Activated T-helper 2 cell treated with anti-CD3 and anti-CD28 coated beads, Interferon-gamma antibody, Interleukin-2, Interleukin-4, amounts not matched to agents 10 μg/mL and 5 μg/mL and 100 μg/mL, durations not matched to agents 14 hours and 24 hours and 36 hours (primary cell): ENCODE measurements at regions not wholly inside any gene's neighbourhood (a gene's known extent, or its start where the extent isn't known, plus 50 kb on each side); places are given as distances from the start of the nearest gene placed in this dataset.

ENCODE experiments used
- DNase-seq: peaks from one replicate; pipeline ENCODE4 v3.0.0; 2021; ENCODE audit warnings: low spot score
- H3K27ac Mint-ChIP-seq: one replicate; pipeline ENCODE4 v1.8.0; 2021; ENCODE audit warnings: mixed read lengths
- H3K27me3 Mint-ChIP-seq: one replicate; pipeline ENCODE4 v1.8.0; 2021; ENCODE audit warnings: low read depth, mixed read lengths
- H3K36me3 Mint-ChIP-seq: one replicate; pipeline ENCODE4 v1.8.0; 2021; ENCODE audit warnings: low read depth, mixed read lengths
- H3K4me1 Mint-ChIP-seq: one replicate; pipeline ENCODE4 v1.8.0; 2021; ENCODE audit warnings: low read depth, mixed read lengths
- H3K4me3 Mint-ChIP-seq: one replicate; pipeline ENCODE4 v1.8.0; 2021; ENCODE audit warnings: low read depth, mild to moderate bottlenecking, moderate library complexity, mixed read lengths
- H3K9me3 Mint-ChIP-seq: one replicate; pipeline ENCODE4 v1.8.0; 2021; ENCODE audit warnings: mixed read lengths
- intact Hi-C: fragments of 100-400 bp; cut with micrococcal nuclease; formaldehyde crosslinking; loops from one replicate; pipeline ENCODE4 v1.15.1; 2023

GRCh38 chr7:84328571-84328970 lies 134.0 kb upstream of the SEMA3A start:
- no peak for DNase-seq
- H3K4me1 Mint-ChIP-seq, result no peaks in the 10 kb centered on the region

GRCh38 chr7:84324136-84324630 lies 129.6 kb upstream of the SEMA3A start:
- H3K4me1 Mint-ChIP-seq, result no peaks in the 10 kb centered on the region
- no peaks in the 10 kb centered on the region for H3K36me3 Mint-ChIP-seq
- no peaks in the 10 kb centered on the region for H3K9me3 Mint-ChIP-seq
- intact Hi-C loops, result no loop called here
- no peak for DNase-seq
- no peaks in the 10 kb centered on the region for H3K27me3 Mint-ChIP-seq
- H3K4me3 Mint-ChIP-seq, result no peak overlapping the region
- H3K27ac Mint-ChIP-seq, result no peak overlapping the region

More at GRCh38 chr7:84328571-84328970, 134.0 kb upstream of the SEMA3A start:
- Mint-ChIP-seq H3K27me3 (no peaks in the 10 kb centered on the region), H3K36me3 (no peaks in the 10 kb centered on the region), H3K27ac (no peak overlapping the region), H3K9me3 (no peaks in the 10 kb centered on the region), H3K4me3 (no peak overlapping the region)
- intact Hi-C loops, result no loop called here

- intact Hi-C loops, result no loop called here
- no peak overlapping the region for H3K4me3 Mint-ChIP-seq
- H3K9me3 Mint-ChIP-seq, result no peaks in the 10 kb centered on the region
- H3K27me3 Mint-ChIP-seq, result no peaks in the 10 kb centered on the region
- no peak for DNase-seq
- H3K4me1 Mint-ChIP-seq, result no peaks in the 10 kb centered on the region
- H3K36me3 Mint-ChIP-seq, result no peaks in the 10 kb centered on the region
- H3K27ac Mint-ChIP-seq, result no peak overlapping the region
These were observed 122.9 kb upstream of the SEMA3A start for GRCh38 chr7:84317536-84317935.

- no peak overlapping the region for H3K4me3 Mint-ChIP-seq
- no peaks in the 10 kb centered on the region for H3K27me3 Mint-ChIP-seq
- intact Hi-C loops, result no loop called here
- no peak for DNase-seq
- H3K9me3 Mint-ChIP-seq, result no peaks in the 10 kb centered on the region
- H3K4me1 Mint-ChIP-seq, result no peaks in the 10 kb centered on the region
- H3K27ac Mint-ChIP-seq, result no peak overlapping the region
- no peaks in the 10 kb centered on the region for H3K36me3 Mint-ChIP-seq
These were observed 119.7 kb upstream of the SEMA3A start for GRCh38 chr7:84314263-84314662.

- intact Hi-C loops, result no loop called here
- Mint-ChIP-seq H3K36me3 (no peaks in the 10 kb centered on the region), H3K9me3 (no peaks in the 10 kb centered on the region), H3K27me3 (no peaks in the 10 kb centered on the region), H3K4me3 (no peak overlapping the region), H3K4me1 (no peaks in the 10 kb centered on the region), H3K27ac (no peak overlapping the region)
- no peak for DNase-seq
These were observed 109.8 kb upstream of the SEMA3A start for GRCh38 chr7:84304407-84304806.

GRCh38 chr7:84302949-84303348 lies 108.4 kb upstream of the SEMA3A start:
- intact Hi-C loops, result no loop called here
- H3K4me3 Mint-ChIP-seq, result no peak overlapping the region
- no peaks in the 10 kb centered on the region for H3K9me3 Mint-ChIP-seq
- no peaks in the 10 kb centered on the region for H3K36me3 Mint-ChIP-seq
- no peak for DNase-seq
- H3K27ac Mint-ChIP-seq, result no peak overlapping the region
- no peaks in the 10 kb centered on the region for H3K27me3 Mint-ChIP-seq
- no peaks in the 10 kb centered on the region for H3K4me1 Mint-ChIP-seq

GRCh38 chr7:84297616-84298015 lies 103.0 kb upstream of the SEMA3A start:
- no peak overlapping the region for H3K4me3 Mint-ChIP-seq
- no peaks in the 10 kb centered on the region for H3K27me3 Mint-ChIP-seq
- no peak overlapping the region for H3K27ac Mint-ChIP-seq
- H3K4me1 Mint-ChIP-seq, result no peaks in the 10 kb centered on the region
- intact Hi-C loops, result no loop called here
- no peaks in the 10 kb centered on the region for H3K9me3 Mint-ChIP-seq
- no peak for DNase-seq
- H3K36me3 Mint-ChIP-seq, result no peaks in the 10 kb centered on the region

GRCh38 chr7:84294847-84295455 lies 100.4 kb upstream of the SEMA3A start:
- Mint-ChIP-seq H3K27ac (no peak overlapping the region), H3K4me3 (no peak overlapping the region), H3K27me3 (no peaks in the 10 kb centered on the region), H3K9me3 (no peaks in the 10 kb centered on the region), H3K4me1 (no peaks in the 10 kb centered on the region), H3K36me3 (no peaks in the 10 kb centered on the region)
- intact Hi-C loops, result no loop called here
- no peak for DNase-seq

GRCh38 chr7:84294391-84294790 lies 99.8 kb upstream of the SEMA3A start:
- no peak overlapping the region for H3K4me3 Mint-ChIP-seq
- no peaks in the 10 kb centered on the region for H3K36me3 Mint-ChIP-seq
- intact Hi-C loops, result no loop called here
- H3K4me1 Mint-ChIP-seq, result no peaks in the 10 kb centered on the region
- H3K9me3 Mint-ChIP-seq, result no peaks in the 10 kb centered on the region
- DNase-seq, result no peak
- no peak overlapping the region for H3K27ac Mint-ChIP-seq
- no peaks in the 10 kb centered on the region for H3K27me3 Mint-ChIP-seq

GRCh38 chr7:84291756-84292155 lies 97.2 kb upstream of the SEMA3A start:
- Mint-ChIP-seq H3K9me3 (no peaks in the 10 kb centered on the region), H3K4me3 (no peak overlapping the region), H3K27ac (no peak overlapping the region), H3K36me3 (no peaks in the 10 kb centered on the region), H3K4me1 (no peaks in the 10 kb centered on the region), H3K27me3 (no peaks in the 10 kb centered on the region)
- intact Hi-C loops, result no loop called here
- no peak for DNase-seq

GRCh38 chr7:84283798-84284197 lies 89.2 kb upstream of the SEMA3A start:
- no peak overlapping the region for H3K4me3 Mint-ChIP-seq
- no peaks in the 10 kb centered on the region for H3K4me1 Mint-ChIP-seq
- H3K36me3 Mint-ChIP-seq, result no peaks in the 10 kb centered on the region
- H3K27me3 Mint-ChIP-seq, result no peaks in the 10 kb centered on the region
- DNase-seq, result no peak
- no peaks in the 10 kb centered on the region for H3K9me3 Mint-ChIP-seq
- H3K27ac Mint-ChIP-seq, result no peak overlapping the region
- intact Hi-C loops, result no loop called here

GRCh38 chr7:84281518-84281917 lies 86.9 kb upstream of the SEMA3A start:
- Mint-ChIP-seq H3K27me3 (no peaks in the 10 kb centered on the region), H3K27ac (no peak overlapping the region), H3K36me3 (no peaks in the 10 kb centered on the region), H3K9me3 (no peaks in the 10 kb centered on the region), H3K4me3 (no peak overlapping the region), H3K4me1 (no peaks in the 10 kb centered on the region)
- DNase-seq, result no peak
- intact Hi-C loops, result no loop called here

- intact Hi-C loops, result no loop called here
- Mint-ChIP-seq H3K27me3 (no peaks in the 10 kb centered on the region), H3K36me3 (no peaks in the 10 kb centered on the region), H3K27ac (no peak overlapping the region), H3K9me3 (no peaks in the 10 kb centered on the region), H3K4me3 (no peak overlapping the region), H3K4me1 (no peaks in the 10 kb centered on the region)
- no peak for DNase-seq
These were observed 83.1 kb upstream of the SEMA3A start for GRCh38 chr7:84277628-84278224.
